WTC11 (cell line): ENCODE measurements at regions not wholly inside any gene's neighbourhood (a gene's known extent, or its start where the extent isn't known, plus 50 kb on each side); places are given as distances from the start of the nearest gene placed in this dataset.

ENCODE experiments used
- ATAC-seq: fragments of 200-7000 bp; cut with Tn5 transposase; 2 replicates; pipeline ENCODE4 v1.10.0; 2021; ENCODE audit warnings: mild to moderate bottlenecking, moderate library complexity
- CTCF ChIA-PET: fragments of 300-600 bp; sonication (Branson Sonifier 250); formaldehyde crosslinking; loops from one replicate; lab custom pipeline; 2021; ENCODE audit warnings: antibody characterized with exemption; lab: Charles Lee
- POLR2A ChIA-PET: fragments of 350-600 bp; sonication (Branson Sonifier 250); formaldehyde crosslinking; loops from one replicate; lab custom pipeline; 2021; ENCODE audit warnings: antibody characterized with exemption; lab: Charles Lee
- DNase-seq: peaks from one replicate; pipeline ENCODE4 v3.0.0; 2021; ENCODE audit warnings: low spot score
- H3K27ac Mint-ChIP-seq: 2 replicates; pipeline ENCODE4 v1.8.0; 2021; ENCODE audit warnings: mixed read lengths
- H3K27me3 Mint-ChIP-seq: 2 replicates; pipeline ENCODE4 v1.8.0; 2021; ENCODE audit warnings: low read depth, mild to moderate bottlenecking, moderate library complexity, mixed read lengths
- H3K36me3 Mint-ChIP-seq: 2 replicates; pipeline ENCODE4 v1.8.0; 2021; ENCODE audit warnings: mixed read lengths
- H3K4me1 Mint-ChIP-seq: 2 replicates; pipeline ENCODE4 v1.8.0; 2022; ENCODE audit warnings: mixed read lengths
- H3K4me3 Mint-ChIP-seq: 2 replicates; pipeline ENCODE4 v1.8.0; 2021; ENCODE audit warnings: mild to moderate bottlenecking, moderate library complexity, mixed read lengths
- H3K9me3 Mint-ChIP-seq: 2 replicates; pipeline ENCODE4 v1.8.0; 2021; ENCODE audit warnings: mixed read lengths
- CREB1 ChIP-seq: sonication (generic); formaldehyde crosslinking; IDR thresholded peaks from 2 replicates; pipeline ENCODE4 v1.8.0; 2023; ENCODE audit warnings: mild to moderate bottlenecking, missing genetic modification reagents
- CTCF ChIP-seq: fragments of 200-600 bp; IDR thresholded peaks from 2 replicates; pipeline ENCODE4 v1.8.0; 2022; ENCODE audit warnings: antibody characterized with exemption
- FOXP1 ChIP-seq: sonication (generic); formaldehyde crosslinking; IDR thresholded peaks from 2 replicates; pipeline ENCODE4 v1.8.0; 2022; ENCODE audit warnings: missing genetic modification reagents, mild to moderate bottlenecking, moderate library complexity, borderline replicate concordance
- HMGA2 ChIP-seq: fragments of 250-450 bp; sonication (Bioruptor Pico); IDR thresholded peaks from 2 replicates; pipeline ENCODE4 v1.4.0; 2021; ENCODE audit warnings: mild to moderate bottlenecking, moderate library complexity
- KAT7 ChIP-seq: sonication (generic); formaldehyde crosslinking; IDR thresholded peaks from 2 replicates; pipeline ENCODE4 v1.8.1; 2023; ENCODE audit warnings: missing genetic modification reagents, mild to moderate bottlenecking, borderline replicate concordance
- NR2C2 ChIP-seq: sonication (generic); formaldehyde crosslinking; IDR thresholded peaks from 2 replicates; pipeline ENCODE4 v1.8.0; 2022; ENCODE audit warnings: mild to moderate bottlenecking, missing genetic modification reagents
- NR3C1 ChIP-seq: sonication (generic); formaldehyde crosslinking; conservative IDR thresholded peaks from 2 replicates; pipeline ENCODE4 v1.8.1; 2023; ENCODE audit warnings: low read depth, mild to moderate bottlenecking, missing genetic modification reagents
- OVOL2 ChIP-seq: fragments of 250-450 bp; sonication (Bioruptor Pico); IDR thresholded peaks from 2 replicates; pipeline ENCODE4 v1.9.0; 2021; ENCODE audit warnings: mild to moderate bottlenecking, borderline replicate concordance
- PRDM15 ChIP-seq: sonication (generic); formaldehyde crosslinking; IDR thresholded peaks from 2 replicates; pipeline ENCODE4 v1.8.0; 2022; ENCODE audit warnings: missing genetic modification reagents
- PRRX2 ChIP-seq: fragments of 250-450 bp; sonication (Bioruptor Pico); IDR thresholded peaks from 2 replicates; pipeline ENCODE4 v1.8.0; 2021; ENCODE audit warnings: mild to moderate bottlenecking
- SMAD4 ChIP-seq: sonication (generic); formaldehyde crosslinking; IDR thresholded peaks from 2 replicates; pipeline ENCODE4 v1.8.0; 2022; ENCODE audit warnings: mild to moderate bottlenecking, missing genetic modification reagents
- SOX15 ChIP-seq: fragments of 250-450 bp; sonication (Bioruptor Pico); IDR thresholded peaks from 2 replicates; pipeline ENCODE4 v1.9.0; 2021; ENCODE audit warnings: mild to moderate bottlenecking
- SP1 ChIP-seq: sonication (generic); formaldehyde crosslinking; conservative IDR thresholded peaks from 2 replicates; pipeline ENCODE4 v1.8.1; 2022; ENCODE audit warnings: missing genetic modification reagents
- STAT6 ChIP-seq: sonication (generic); formaldehyde crosslinking; conservative IDR thresholded peaks from 2 replicates; pipeline ENCODE4 v1.8.1; 2023; ENCODE audit warnings: mild to moderate bottlenecking, low read depth, missing genetic modification reagents, moderate library complexity
- TP53 ChIP-seq: sonication (generic); formaldehyde crosslinking; IDR thresholded peaks from 2 replicates; pipeline ENCODE4 v1.8.1; 2023; ENCODE audit warnings: mild to moderate bottlenecking, missing genetic modification reagents
- ZBTB43 ChIP-seq: sonication (generic); formaldehyde crosslinking; IDR thresholded peaks from 2 replicates; pipeline ENCODE4 v1.8.1; 2023; ENCODE audit warnings: mild to moderate bottlenecking, missing genetic modification reagents
- ZNF281 ChIP-seq: sonication (generic); formaldehyde crosslinking; IDR thresholded peaks from 2 replicates; pipeline ENCODE4 v1.8.0; 2023; ENCODE audit warnings: mild to moderate bottlenecking, missing genetic modification reagents
- ZNF317 ChIP-seq: sonication (generic); formaldehyde crosslinking; IDR thresholded peaks from 2 replicates; pipeline ENCODE4 v1.8.1; 2023; ENCODE audit warnings: low read depth, mild to moderate bottlenecking, moderate library complexity, missing genetic modification reagents, borderline replicate concordance
- TF ChIP-seq, protein P1 (sequence below): sonication (generic); formaldehyde crosslinking; IDR thresholded peaks from 2 replicates; pipeline ENCODE4 v1.8.0; 2022; ENCODE audit warnings: mild to moderate bottlenecking, missing genetic modification reagents
- TF ChIP-seq, protein P2 (sequence below): fragments of 250-450 bp; sonication (Bioruptor Pico); IDR thresholded peaks from 2 replicates; pipeline ENCODE4 v1.9.0; 2021; ENCODE audit warnings: mild to moderate bottlenecking
- TF ChIP-seq, protein P3 (sequence below): sonication (generic); formaldehyde crosslinking; IDR thresholded peaks from 2 replicates; pipeline ENCODE4 v1.8.0; 2023; ENCODE audit warnings: missing genetic modification reagents, mild to moderate bottlenecking, borderline replicate concordance

- TF ChIP-seq, protein P1, sequence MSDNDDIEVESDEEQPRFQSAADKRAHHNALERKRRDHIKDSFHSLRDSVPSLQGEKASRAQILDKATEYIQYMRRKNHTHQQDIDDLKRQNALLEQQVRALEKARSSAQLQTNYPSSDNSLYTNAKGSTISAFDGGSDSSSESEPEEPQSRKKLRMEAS (CRISPR knock-in tag), result no peak
- TF ChIP-seq, protein P2, sequence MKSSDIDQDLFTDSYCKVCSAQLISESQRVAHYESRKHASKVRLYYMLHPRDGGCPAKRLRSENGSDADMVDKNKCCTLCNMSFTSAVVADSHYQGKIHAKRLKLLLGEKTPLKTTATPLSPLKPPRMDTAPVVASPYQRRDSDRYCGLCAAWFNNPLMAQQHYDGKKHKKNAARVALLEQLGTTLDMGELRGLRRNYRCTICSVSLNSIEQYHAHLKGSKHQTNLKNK (CRISPR knock-in tag), result no peak
- TF ChIP-seq SOX15 (CRISPR knock-in tag) (no peak), CTCF (no peak), ZBTB43 (no peak), ZNF281 (CRISPR knock-in tag) (no peak), CREB1 (CRISPR knock-in tag) (no peak), OVOL2 (no peak)
Observed at GRCh38 chr20:55360895-55361294, 644.4 kb downstream of the CBLN4 start (continued).

- no peaks in the 10 kb centered on the region for H3K4me1 Mint-ChIP-seq
- H3K4me3 Mint-ChIP-seq, result no peak overlapping the region
- H3K9me3 Mint-ChIP-seq, result peaks cover 85% of the 10 kb centered on the region
- H3K36me3 Mint-ChIP-seq, result peaks cover 73% of the 10 kb centered on the region
- POLR2A ChIA-PET, result no interaction called here
- DNase-seq, result no peak
- H3K27ac Mint-ChIP-seq, result no peak overlapping the region
- CTCF ChIA-PET, result no interaction called here
- peaks cover 8% of the 10 kb centered on the region for H3K27me3 Mint-ChIP-seq
- no peak for ATAC-seq
- TF ChIP-seq STAT6 (CRISPR knock-in tag), result no peak
- TF ChIP-seq TP53, result no peak
- no peak for TF ChIP-seq ZNF317 (CRISPR knock-in tag)
- no peak for TF ChIP-seq HMGA2 (CRISPR knock-in tag)
- TF ChIP-seq SP1 (CRISPR knock-in tag), result no peak
- TF ChIP-seq, protein P3, sequence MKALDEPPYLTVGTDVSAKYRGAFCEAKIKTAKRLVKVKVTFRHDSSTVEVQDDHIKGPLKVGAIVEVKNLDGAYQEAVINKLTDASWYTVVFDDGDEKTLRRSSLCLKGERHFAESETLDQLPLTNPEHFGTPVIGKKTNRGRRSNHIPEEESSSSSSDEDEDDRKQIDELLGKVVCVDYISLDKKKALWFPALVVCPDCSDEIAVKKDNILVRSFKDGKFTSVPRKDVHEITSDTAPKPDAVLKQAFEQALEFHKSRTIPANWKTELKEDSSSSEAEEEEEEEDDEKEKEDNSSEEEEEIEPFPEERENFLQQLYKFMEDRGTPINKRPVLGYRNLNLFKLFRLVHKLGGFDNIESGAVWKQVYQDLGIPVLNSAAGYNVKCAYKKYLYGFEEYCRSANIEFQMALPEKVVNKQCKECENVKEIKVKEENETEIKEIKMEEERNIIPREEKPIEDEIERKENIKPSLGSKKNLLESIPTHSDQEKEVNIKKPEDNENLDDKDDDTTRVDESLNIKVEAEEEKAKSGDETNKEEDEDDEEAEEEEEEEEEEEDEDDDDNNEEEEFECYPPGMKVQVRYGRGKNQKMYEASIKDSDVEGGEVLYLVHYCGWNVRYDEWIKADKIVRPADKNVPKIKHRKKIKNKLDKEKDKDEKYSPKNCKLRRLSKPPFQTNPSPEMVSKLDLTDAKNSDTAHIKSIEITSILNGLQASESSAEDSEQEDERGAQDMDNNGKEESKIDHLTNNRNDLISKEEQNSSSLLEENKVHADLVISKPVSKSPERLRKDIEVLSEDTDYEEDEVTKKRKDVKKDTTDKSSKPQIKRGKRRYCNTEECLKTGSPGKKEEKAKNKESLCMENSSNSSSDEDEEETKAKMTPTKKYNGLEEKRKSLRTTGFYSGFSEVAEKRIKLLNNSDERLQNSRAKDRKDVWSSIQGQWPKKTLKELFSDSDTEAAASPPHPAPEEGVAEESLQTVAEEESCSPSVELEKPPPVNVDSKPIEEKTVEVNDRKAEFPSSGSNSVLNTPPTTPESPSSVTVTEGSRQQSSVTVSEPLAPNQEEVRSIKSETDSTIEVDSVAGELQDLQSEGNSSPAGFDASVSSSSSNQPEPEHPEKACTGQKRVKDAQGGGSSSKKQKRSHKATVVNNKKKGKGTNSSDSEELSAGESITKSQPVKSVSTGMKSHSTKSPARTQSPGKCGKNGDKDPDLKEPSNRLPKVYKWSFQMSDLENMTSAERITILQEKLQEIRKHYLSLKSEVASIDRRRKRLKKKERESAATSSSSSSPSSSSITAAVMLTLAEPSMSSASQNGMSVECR (CRISPR knock-in tag), result no peak
- no peak for TF ChIP-seq SMAD4
- no peak for TF ChIP-seq PRDM15 (CRISPR knock-in tag)
- TF ChIP-seq NR2C2 (CRISPR knock-in tag), result no peak
- TF ChIP-seq FOXP1 (CRISPR knock-in tag), result no peak
- no peak for TF ChIP-seq KAT7 (CRISPR knock-in tag)
- TF ChIP-seq PRRX2 (CRISPR knock-in tag), result no peak
- no peak for TF ChIP-seq NR3C1 (CRISPR knock-in tag)
Observed at GRCh38 chr20:55354720-55355119, 650.6 kb downstream of the CBLN4 start.
